GM12878 (cell line): ENCODE measurements at regions not wholly inside any gene's neighbourhood (a gene's known extent, or its start where the extent isn't known, plus 50 kb on each side); places are given as distances from the start of the nearest gene placed in this dataset.

Source experiments
- ATAC-seq: fragments of 200-7000 bp; cut with Tn5 transposase; 3 replicates; pipeline ENCODE4 v1.9.1; 2020; ENCODE audit warnings: mild to moderate bottlenecking, moderate library complexity
- BruUV-seq: library from RNA; stranded (reverse); fragments of 400-500 nt; replicated peaks from 2 replicates; lab custom pipeline; 2021; lab: Mats Ljungman, UMichigan
- CTCF ChIA-PET: fragments of 300-600 bp; sonication (Branson Sonifier 250); formaldehyde crosslinking; extraction: SDS; loops from one replicate; lab custom pipeline; 2021; ENCODE audit warnings: inconsistent platforms; lab: Yijun Ruan, JAX
- POLR2A ChIA-PET: fragments of 350-600 bp; formaldehyde crosslinking; extraction: SDS; loops from one replicate; lab custom pipeline; 2021; ENCODE audit warnings: inconsistent platforms; lab: Charles Lee
- RAD21 ChIA-PET: fragments of 300-600 bp; sonication (Branson Sonifier 250); formaldehyde crosslinking; loops from one replicate; lab custom pipeline; 2023; ENCODE audit warnings: antibody characterized with exemption; ENCODE audit not compliant: unreplicated experiment; lab: Charles Lee
- SMC1A ChIA-PET: fragments of 300-600 bp; sonication (Branson Sonifier 250); formaldehyde crosslinking; loops from one replicate; lab custom pipeline; 2023; ENCODE audit not compliant: unreplicated experiment, uncharacterized antibody; lab: Charles Lee
- DNase-seq: peaks from one replicate; pipeline ENCODE4 v3.0.0-alpha.2; 2011; ENCODE audit warnings: low read depth, low spot score
- FAIRE-seq: peaks from 3 replicates; lab custom pipeline; 2011; peaks lifted over from hg19 to GRCh38; lab: Jason Lieb, UNC
- H2AFZ ChIP-seq: 2 replicates; pipeline ENCODE4 v1.6.0; 2011; ENCODE audit warnings: low read depth, low read length, control low read depth; ENCODE audit not compliant: control insufficient read depth
- H3K27ac ChIP-seq: 2 replicates; pipeline ENCODE4 v1.5.1; 2011; ENCODE audit warnings: control low read depth; ENCODE audit not compliant: control insufficient read depth, insufficient read depth
- H3K27me3 ChIP-seq, 2 experiments: replicated peaks in 1 of 2; 2 replicates each; pipeline versions ENCODE4 v1.6.0 to v1.6.1; 2011; ENCODE audit warnings: low read length in 1 of 2; ENCODE audit not compliant: control insufficient read depth in 2 of 2, insufficient read depth in 2 of 2
- H3K36me3 ChIP-seq, 2 experiments: 2 replicates each; pipeline ENCODE4 v1.5.1; 2011; ENCODE audit warnings: low read length in 1 of 2; ENCODE audit not compliant: control insufficient read depth in 2 of 2, insufficient read depth in 2 of 2
- H3K4me1 ChIP-seq: 2 replicates; pipeline ENCODE4 v1.6.1; 2011; ENCODE audit warnings: mild to moderate bottlenecking, low read length, moderate library complexity, mixed read lengths; ENCODE audit not compliant: control insufficient read depth, insufficient read depth
- H3K4me2 ChIP-seq: 2 replicates; pipeline ENCODE4 v1.6.0; 2011; ENCODE audit warnings: control low read depth; ENCODE audit not compliant: control insufficient read depth, insufficient read depth
- H3K4me3 ChIP-seq: fragments of 200-600 bp; sonication (generic); 2 replicates; pipeline ENCODE4 v1.5.1; 2016
- H3K79me2 ChIP-seq: 2 replicates; pipeline ENCODE4 v1.6.0; 2011; ENCODE audit warnings: low read length; ENCODE audit not compliant: control insufficient read depth, insufficient read depth
- H3K9ac ChIP-seq: 2 replicates; pipeline ENCODE4 v1.8.0; 2011; ENCODE audit warnings: low read length, control low read depth, mixed read lengths; ENCODE audit not compliant: control insufficient read depth, insufficient read depth
- H3K9me3 ChIP-seq: replicated peaks from 3 replicates; pipeline ENCODE4 v1.5.1; 2011; ENCODE audit warnings: mild to moderate bottlenecking, low read length; ENCODE audit not compliant: control insufficient read depth, insufficient read depth
- H4K20me1 ChIP-seq: 2 replicates; pipeline ENCODE4 v1.6.0; 2011; ENCODE audit not compliant: control insufficient read depth, insufficient read depth
- CHD2 ChIP-seq: IDR thresholded peaks from 2 replicates; pipeline ENCODE4 v1.6.1; 2011; ENCODE audit warnings: low read depth, low read length, improper control_type of control experiment, borderline replicate concordance
- DPF2 ChIP-seq: fragments of 450-650 bp; IDR thresholded peaks from 2 replicates; pipeline ENCODE4 v1.6.1; 2017; ENCODE audit warnings: mild to moderate bottlenecking
- JUNB ChIP-seq: IDR thresholded peaks from 2 replicates; pipeline ENCODE4 v1.6.1; 2016; ENCODE audit warnings: antibody characterized with exemption, mild to moderate bottlenecking
- MYB ChIP-seq: fragments of 150-350 bp; IDR thresholded peaks from 2 replicates; pipeline ENCODE4 v1.6.1; 2014; ENCODE audit warnings: mild to moderate bottlenecking, low read depth, low read length, borderline replicate concordance
- PAX5 ChIP-seq: IDR thresholded peaks from 2 replicates; pipeline ENCODE4 v1.6.1; 2011; ENCODE audit warnings: low read depth, low read length, borderline replicate concordance
- RUNX3 ChIP-seq: IDR thresholded peaks from 2 replicates; pipeline ENCODE4 v1.6.1; 2012; ENCODE audit warnings: low read length, inconsistent platforms
- SMAD5 ChIP-seq: IDR thresholded peaks from 2 replicates; pipeline ENCODE4 v1.6.1; 2016; ENCODE audit warnings: antibody characterized with exemption, low read depth
- TCF7 ChIP-seq: IDR thresholded peaks from 2 replicates; pipeline ENCODE4 v1.6.1; 2014; ENCODE audit warnings: antibody characterized with exemption, borderline replicate concordance
- ZBED1 ChIP-seq: IDR thresholded peaks from 2 replicates; pipeline ENCODE4 v1.6.1; 2016; ENCODE audit warnings: borderline replicate concordance
- ZNF207 ChIP-seq: fragments of 450-650 bp; IDR thresholded peaks from 2 replicates; pipeline ENCODE4 v1.6.1; 2014; ENCODE audit warnings: antibody characterized with exemption, mild to moderate bottlenecking, borderline replicate concordance
- WGBS: methylation state at CpG from one replicate; pipeline ENCODE4 v1.1.6; 2016; ENCODE audit warnings: low lambda C conversion rate; ENCODE audit not compliant: insufficient replicate concordance, insufficient coverage; ENCODE audit errors: missing lambda C conversion rate; 5-methylcytosine and 5-hydroxymethylcytosine counted together
- in situ Hi-C: fragments of 300-500 bp; cut with MboI; formaldehyde crosslinking; loops from 9 replicates; pipeline ENCODE4 v1.14.3; 2018; ENCODE audit warnings: mixed read lengths
- intact Hi-C: fragments of 100-400 bp; cut with micrococcal nuclease; formaldehyde crosslinking; loops from one replicate; pipeline ENCODE4 v1.14.2; 2022; ENCODE audit not compliant: unreplicated experiment
- TF ChIP-seq, protein P1 (sequence below): fragments of 450-650 bp; IDR thresholded peaks from 2 replicates; pipeline ENCODE4 v1.6.1; 2017; ENCODE audit warnings: mild to moderate bottlenecking
- TF ChIP-seq, protein P2 (sequence below): fragments of 450-650 bp; formaldehyde crosslinking; IDR thresholded peaks from 2 replicates; pipeline ENCODE4 v1.5.0; 2022; ENCODE audit warnings: mild to moderate bottlenecking, missing genetic modification characterization
- TF ChIP-seq, protein P3 (sequence below): IDR thresholded peaks from 2 replicates; pipeline ENCODE4 v1.6.1; 2012; ENCODE audit warnings: improper control_type of control experiment, low read depth, low read length; ENCODE audit not compliant: insufficient replicate concordance

DNA sequence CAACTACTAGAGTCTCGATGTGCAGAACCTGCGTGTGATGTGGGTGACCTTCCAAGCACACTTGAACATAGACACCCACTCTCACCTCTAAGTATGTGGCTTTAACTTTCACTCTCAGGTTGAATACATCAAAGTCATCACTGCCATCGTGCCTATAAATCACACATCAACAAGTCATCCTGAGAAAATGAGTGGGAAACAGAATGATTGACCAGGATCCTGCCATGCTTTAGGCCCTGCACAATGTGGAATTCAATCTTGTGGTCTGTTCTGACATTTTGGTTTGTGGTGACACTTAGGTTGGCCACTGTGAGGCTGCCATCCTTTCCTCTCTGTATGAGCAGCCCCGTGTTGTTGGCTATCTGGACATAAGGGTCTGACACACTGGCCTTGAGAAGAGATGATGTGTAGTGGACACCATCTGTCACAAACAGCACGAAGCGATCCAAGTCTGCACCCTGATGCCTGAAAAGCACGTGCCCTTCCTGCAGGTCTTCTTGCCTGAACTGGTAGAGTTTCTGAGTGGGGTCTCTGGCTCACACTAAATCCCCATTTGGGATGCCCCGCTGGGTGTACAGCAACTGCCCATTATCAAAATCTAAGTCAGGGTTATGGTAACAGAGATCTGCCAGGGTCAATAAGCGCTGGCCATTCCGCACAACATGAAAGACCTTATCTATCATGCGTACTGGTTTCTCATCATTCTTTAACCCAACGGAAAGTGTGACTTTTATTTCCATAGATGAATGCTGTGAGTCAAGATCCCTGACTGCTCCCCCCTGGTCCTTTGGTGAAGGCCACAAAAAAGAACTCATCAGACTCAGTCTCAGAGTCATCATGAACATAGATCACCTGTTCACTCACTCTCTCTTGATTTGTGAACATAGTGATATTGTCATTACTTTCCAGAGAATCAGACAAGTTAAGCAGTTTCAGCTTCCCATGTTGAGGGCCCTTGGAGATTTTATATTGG, 116.6 kb downstream of the ESM1 start:
- ChIA-PET SMC1A (interaction anchor here (1.4 kb wide), 1 partner anchor 10 kb away, joined by 5 read pairs; no protein-coding TSS in a partner anchor), POLR2A (no interaction called here), CTCF (no interaction called here), RAD21 (no interaction called here)
- H3K4me1 ChIP-seq, result no peaks in the 10 kb centered on the region
- no peaks in the 10 kb centered on the region for H3K36me3 ChIP-seq
- no TSS peak for BruUV-seq
- intact Hi-C loops, result loop anchor here (10.0 kb wide), 1 partner anchor 624 kb away; no protein-coding TSS in a partner anchor
- H3K9me3 ChIP-seq, result no peaks in the 10 kb centered on the region
- peaks cover 0 to 6% of the 10 kb centered on the region in 2 experiments; a peak in 2 of 4 replicates for H3K27me3 ChIP-seq
- no peak overlapping the region for H3K27ac ChIP-seq
- no peak overlapping the region; the same call in 1 of the 2 replicates for H3K4me2 ChIP-seq
- ATAC-seq (no peak; the same call in 2 of the 3 replicates), DNase-seq (no peak), FAIRE-seq (no peak)
- in situ Hi-C loops, result no loop called here
- no peaks in the 10 kb centered on the region for H3K79me2 ChIP-seq
- H4K20me1 ChIP-seq, result no peaks in the 10 kb centered on the region
- 38% methylated on average over 12 of the region's 12 CpGs for WGBS
- H3K4me3 ChIP-seq, result no peak overlapping the region
- no peak overlapping the region for H2AFZ ChIP-seq
- no peak overlapping the region for H3K9ac ChIP-seq
- TF ChIP-seq ZNF207, result no peak
- peak; percentile 90 for TF ChIP-seq TCF7
- TF ChIP-seq RUNX3, result peak; percentile 91
- TF ChIP-seq ZBED1, result 0 out of 2 replicates have a peak, but pooled peaks have one; percentile 24
- peak; percentile 37; the same call in 1 of the 2 replicates for TF ChIP-seq PAX5
- TF ChIP-seq DPF2, result no peak
- TF ChIP-seq, protein P1, sequence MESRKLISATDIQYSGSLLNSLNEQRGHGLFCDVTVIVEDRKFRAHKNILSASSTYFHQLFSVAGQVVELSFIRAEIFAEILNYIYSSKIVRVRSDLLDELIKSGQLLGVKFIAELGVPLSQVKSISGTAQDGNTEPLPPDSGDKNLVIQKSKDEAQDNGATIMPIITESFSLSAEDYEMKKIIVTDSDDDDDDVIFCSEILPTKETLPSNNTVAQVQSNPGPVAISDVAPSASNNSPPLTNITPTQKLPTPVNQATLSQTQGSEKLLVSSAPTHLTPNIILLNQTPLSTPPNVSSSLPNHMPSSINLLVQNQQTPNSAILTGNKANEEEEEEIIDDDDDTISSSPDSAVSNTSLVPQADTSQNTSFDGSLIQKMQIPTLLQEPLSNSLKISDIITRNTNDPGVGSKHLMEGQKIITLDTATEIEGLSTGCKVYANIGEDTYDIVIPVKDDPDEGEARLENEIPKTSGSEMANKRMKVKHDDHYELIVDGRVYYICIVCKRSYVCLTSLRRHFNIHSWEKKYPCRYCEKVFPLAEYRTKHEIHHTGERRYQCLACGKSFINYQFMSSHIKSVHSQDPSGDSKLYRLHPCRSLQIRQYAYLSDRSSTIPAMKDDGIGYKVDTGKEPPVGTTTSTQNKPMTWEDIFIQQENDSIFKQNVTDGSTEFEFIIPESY, result no peak
- TF ChIP-seq JUNB, result peak; percentile 83
- TF ChIP-seq, protein P2, sequence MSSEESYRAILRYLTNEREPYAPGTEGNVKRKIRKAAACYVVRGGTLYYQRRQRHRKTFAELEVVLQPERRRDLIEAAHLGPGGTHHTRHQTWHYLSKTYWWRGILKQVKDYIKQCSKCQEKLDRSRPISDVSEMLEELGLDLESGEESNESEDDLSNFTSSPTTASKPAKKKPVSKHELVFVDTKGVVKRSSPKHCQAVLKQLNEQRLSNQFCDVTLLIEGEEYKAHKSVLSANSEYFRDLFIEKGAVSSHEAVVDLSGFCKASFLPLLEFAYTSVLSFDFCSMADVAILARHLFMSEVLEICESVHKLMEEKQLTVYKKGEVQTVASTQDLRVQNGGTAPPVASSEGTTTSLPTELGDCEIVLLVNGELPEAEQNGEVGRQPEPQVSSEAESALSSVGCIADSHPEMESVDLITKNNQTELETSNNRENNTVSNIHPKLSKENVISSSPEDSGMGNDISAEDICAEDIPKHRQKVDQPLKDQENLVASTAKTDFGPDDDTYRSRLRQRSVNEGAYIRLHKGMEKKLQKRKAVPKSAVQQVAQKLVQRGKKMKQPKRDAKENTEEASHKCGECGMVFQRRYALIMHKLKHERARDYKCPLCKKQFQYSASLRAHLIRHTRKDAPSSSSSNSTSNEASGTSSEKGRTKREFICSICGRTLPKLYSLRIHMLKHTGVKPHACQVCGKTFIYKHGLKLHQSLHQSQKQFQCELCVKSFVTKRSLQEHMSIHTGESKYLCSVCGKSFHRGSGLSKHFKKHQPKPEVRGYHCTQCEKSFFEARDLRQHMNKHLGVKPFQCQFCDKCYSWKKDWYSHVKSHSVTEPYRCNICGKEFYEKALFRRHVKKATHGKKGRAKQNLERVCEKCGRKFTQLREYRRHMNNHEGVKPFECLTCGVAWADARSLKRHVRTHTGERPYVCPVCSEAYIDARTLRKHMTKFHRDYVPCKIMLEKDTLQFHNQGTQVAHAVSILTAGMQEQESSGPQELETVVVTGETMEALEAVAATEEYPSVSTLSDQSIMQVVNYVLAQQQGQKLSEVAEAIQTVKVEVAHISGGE (CRISPR knock-in tag), result no peak
- TF ChIP-seq, protein P3, sequence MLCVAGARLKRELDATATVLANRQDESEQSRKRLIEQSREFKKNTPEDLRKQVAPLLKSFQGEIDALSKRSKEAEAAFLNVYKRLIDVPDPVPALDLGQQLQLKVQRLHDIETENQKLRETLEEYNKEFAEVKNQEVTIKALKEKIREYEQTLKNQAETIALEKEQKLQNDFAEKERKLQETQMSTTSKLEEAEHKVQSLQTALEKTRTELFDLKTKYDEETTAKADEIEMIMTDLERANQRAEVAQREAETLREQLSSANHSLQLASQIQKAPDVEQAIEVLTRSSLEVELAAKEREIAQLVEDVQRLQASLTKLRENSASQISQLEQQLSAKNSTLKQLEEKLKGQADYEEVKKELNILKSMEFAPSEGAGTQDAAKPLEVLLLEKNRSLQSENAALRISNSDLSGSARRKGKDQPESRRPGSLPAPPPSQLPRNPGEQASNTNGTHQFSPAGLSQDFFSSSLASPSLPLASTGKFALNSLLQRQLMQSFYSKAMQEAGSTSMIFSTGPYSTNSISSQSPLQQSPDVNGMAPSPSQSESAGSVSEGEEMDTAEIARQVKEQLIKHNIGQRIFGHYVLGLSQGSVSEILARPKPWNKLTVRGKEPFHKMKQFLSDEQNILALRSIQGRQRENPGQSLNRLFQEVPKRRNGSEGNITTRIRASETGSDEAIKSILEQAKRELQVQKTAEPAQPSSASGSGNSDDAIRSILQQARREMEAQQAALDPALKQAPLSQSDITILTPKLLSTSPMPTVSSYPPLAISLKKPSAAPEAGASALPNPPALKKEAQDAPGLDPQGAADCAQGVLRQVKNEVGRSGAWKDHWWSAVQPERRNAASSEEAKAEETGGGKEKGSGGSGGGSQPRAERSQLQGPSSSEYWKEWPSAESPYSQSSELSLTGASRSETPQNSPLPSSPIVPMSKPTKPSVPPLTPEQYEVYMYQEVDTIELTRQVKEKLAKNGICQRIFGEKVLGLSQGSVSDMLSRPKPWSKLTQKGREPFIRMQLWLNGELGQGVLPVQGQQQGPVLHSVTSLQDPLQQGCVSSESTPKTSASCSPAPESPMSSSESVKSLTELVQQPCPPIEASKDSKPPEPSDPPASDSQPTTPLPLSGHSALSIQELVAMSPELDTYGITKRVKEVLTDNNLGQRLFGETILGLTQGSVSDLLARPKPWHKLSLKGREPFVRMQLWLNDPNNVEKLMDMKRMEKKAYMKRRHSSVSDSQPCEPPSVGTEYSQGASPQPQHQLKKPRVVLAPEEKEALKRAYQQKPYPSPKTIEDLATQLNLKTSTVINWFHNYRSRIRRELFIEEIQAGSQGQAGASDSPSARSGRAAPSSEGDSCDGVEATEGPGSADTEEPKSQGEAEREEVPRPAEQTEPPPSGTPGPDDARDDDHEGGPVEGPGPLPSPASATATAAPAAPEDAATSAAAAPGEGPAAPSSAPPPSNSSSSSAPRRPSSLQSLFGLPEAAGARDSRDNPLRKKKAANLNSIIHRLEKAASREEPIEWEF, result no peak
- TF ChIP-seq MYB, result no peak
- no peak for TF ChIP-seq SMAD5
- TF ChIP-seq CHD2, result no peak
